GM21528 (cell line): ENCODE measurements at regions not wholly inside any gene's neighbourhood (a gene's known extent, or its start where the extent isn't known, plus 50 kb on each side); places are given as distances from the start of the nearest gene placed in this dataset.

ENCODE experiments used
- ATAC-seq: cut with Tn5 transposase; IDR thresholded peaks from one replicate; pipeline ENCODE4 v1.9.1; 2021; ENCODE audit warnings: mild to moderate bottlenecking, moderate library complexity; ENCODE audit not compliant: unreplicated experiment, low FRiP score

GRCh38 chr1:219526074-219526473 is 86.8 kb downstream of the ZC3H11B start:
- ATAC-seq: no peak

GRCh38 chr1:219523411-219523810 is 89.5 kb downstream of the ZC3H11B start:
- ATAC-seq: no peak

GRCh38 chr1:219521325-219521724 is 91.6 kb downstream of the ZC3H11B start:
- no peak for ATAC-seq

- no peak for ATAC-seq
Observed at GRCh38 chr1:219520241-219520640, 92.7 kb downstream of the ZC3H11B start.

- no peak for ATAC-seq
Observed at GRCh38 chr1:219518907-219519248, 94.0 kb downstream of the ZC3H11B start.

GRCh38 chr1:219518168-219518906 is 94.6 kb downstream of the ZC3H11B start:
- no peak for ATAC-seq

- no peak for ATAC-seq
Observed at GRCh38 chr1:219517031-219517430, 95.9 kb downstream of the ZC3H11B start.

- no peak for ATAC-seq
Observed at GRCh38 chr1:219514728-219515127, 98.2 kb downstream of the ZC3H11B start.

GRCh38 chr1:219507437-219507836 is 105.5 kb downstream of the ZC3H11B start:
- ATAC-seq: no peak

- no peak for ATAC-seq
Observed at GRCh38 chr1:219506936-219507335, 106.0 kb downstream of the ZC3H11B start.

GRCh38 chr1:219506473-219506899 is 106.4 kb downstream of the ZC3H11B start:
- ATAC-seq: no peak

- ATAC-seq: no peak
Observed at GRCh38 chr1:219505886-219506285, 107.0 kb downstream of the ZC3H11B start.

GRCh38 chr1:219503604-219504003 is 109.3 kb downstream of the ZC3H11B start:
- ATAC-seq: no peak

GRCh38 chr1:219500327-219500897 is 112.5 kb downstream of the ZC3H11B start:
- ATAC-seq: no peak

- ATAC-seq: no peak
Observed at GRCh38 chr1:219498666-219499065, 114.2 kb downstream of the ZC3H11B start.

GRCh38 chr1:219495737-219496408 is 117.0 kb downstream of the ZC3H11B start:
- ATAC-seq: no peak

- no peak for ATAC-seq
Observed at GRCh38 chr1:219492717-219493116, 120.2 kb downstream of the ZC3H11B start.

GRCh38 chr1:219490566-219490965 is 122.3 kb downstream of the ZC3H11B start:
- ATAC-seq: no peak

- ATAC-seq: no peak
Observed at GRCh38 chr1:219489636-219490035, 123.3 kb downstream of the ZC3H11B start.

- no peak for ATAC-seq
Observed at GRCh38 chr1:219488275-219488674, 124.6 kb downstream of the ZC3H11B start.

- no peak for ATAC-seq
Observed at GRCh38 chr1:219483530-219483929, 129.4 kb downstream of the ZC3H11B start.

- no peak for ATAC-seq
Observed at GRCh38 chr1:219480011-219480410, 132.9 kb downstream of the ZC3H11B start.
